H9 (cell line): ENCODE measurements at regions not wholly inside any gene's neighbourhood (a gene's known extent, or its start where the extent isn't known, plus 50 kb on each side); places are given as distances from the start of the nearest gene placed in this dataset.
"Not testable (repeated sequence)": the region's sequence is repeated elsewhere in the genome, so short reads cannot be mapped to it uniquely, and the experiment has no call there.

Experiments
- DNase-seq: peaks from one replicate; pipeline ENCODE4 v3.0.0-alpha.2; 2017
- H2AFZ ChIP-seq: one replicate; pipeline ENCODE4 v1.6.1; 2013; ENCODE audit warnings: mild to moderate bottlenecking, low read length, control low read depth, moderate library complexity
- H2AK5ac ChIP-seq: 2 replicates; pipeline ENCODE4 v1.6.1; 2013; ENCODE audit warnings: low read length, control low read depth, mixed read lengths; ENCODE audit not compliant: insufficient read length
- H2BK120ac ChIP-seq: one replicate; pipeline ENCODE4 v1.6.1; 2013; ENCODE audit warnings: low read depth, mild to moderate bottlenecking, low read length, control low read depth, inconsistent platforms; ENCODE audit not compliant: poor library complexity, severe bottlenecking
- H2BK12ac ChIP-seq: 2 replicates; pipeline ENCODE4 v1.6.1; 2013; ENCODE audit warnings: low read length, control low read depth, mixed read lengths, low read depth; ENCODE audit not compliant: insufficient read length
- H2BK15ac ChIP-seq: 2 replicates; pipeline ENCODE4 v1.6.1; 2013; ENCODE audit warnings: low read depth, low read length, control low read depth
- H2BK20ac ChIP-seq: one replicate; pipeline ENCODE4 v1.6.1; 2013; ENCODE audit warnings: low read depth, mild to moderate bottlenecking, low read length, control low read depth, inconsistent platforms; ENCODE audit not compliant: poor library complexity, severe bottlenecking
- H2BK5ac ChIP-seq: 2 replicates; pipeline ENCODE4 v1.6.1; 2013; ENCODE audit warnings: low read length, control low read depth, mixed read lengths; ENCODE audit not compliant: insufficient read length
- H3K14ac ChIP-seq: 2 replicates; pipeline ENCODE4 v1.6.1; 2013; ENCODE audit warnings: low read length, control low read depth; ENCODE audit not compliant: insufficient read depth
- H3K18ac ChIP-seq: 2 replicates; pipeline ENCODE4 v1.6.1; 2013; ENCODE audit warnings: low read depth, mild to moderate bottlenecking, mixed read lengths, low read length, control low read depth; ENCODE audit not compliant: insufficient read length
- H3K23ac ChIP-seq: 2 replicates; pipeline ENCODE4 v1.6.1; 2013; ENCODE audit warnings: low read length, control low read depth, mixed read lengths, low read depth; ENCODE audit not compliant: insufficient read length
- H3K23me2 ChIP-seq: 2 replicates; pipeline ENCODE4 v1.6.1; 2013; ENCODE audit warnings: low read depth, mild to moderate bottlenecking, mixed read lengths, low read length, control low read depth; ENCODE audit not compliant: insufficient read length, poor library complexity, severe bottlenecking
- H3K27ac ChIP-seq: 2 replicates; pipeline ENCODE4 v1.5.1; 2013; ENCODE audit warnings: low read length, control low read depth, mixed read lengths, low read depth; ENCODE audit not compliant: insufficient read length
- H3K27me3 ChIP-seq: 2 replicates; pipeline ENCODE4 v1.6.1; 2013; ENCODE audit warnings: low read length, control low read depth, inconsistent platforms; ENCODE audit not compliant: insufficient read depth
- H3K4ac ChIP-seq: 2 replicates; pipeline ENCODE4 v1.6.1; 2013; ENCODE audit warnings: low read depth, mild to moderate bottlenecking, control low read depth, inconsistent platforms, low read length, moderate library complexity
- H3K4me1 ChIP-seq: 2 replicates; pipeline ENCODE4 v1.6.1; 2013; ENCODE audit warnings: low read length, control low read depth, inconsistent platforms; ENCODE audit not compliant: insufficient read depth
- H3K4me2 ChIP-seq: 2 replicates; pipeline ENCODE4 v1.6.1; 2013; ENCODE audit warnings: low read length, control low read depth, mixed read lengths; ENCODE audit not compliant: insufficient read length, insufficient read depth
- H3K56ac ChIP-seq: 2 replicates; pipeline ENCODE4 v1.6.1; 2013; ENCODE audit warnings: low read depth, mild to moderate bottlenecking, mixed read lengths, low read length, control low read depth; ENCODE audit not compliant: insufficient read length
- H3K79me1 ChIP-seq: 2 replicates; pipeline ENCODE4 v1.6.1; 2013; ENCODE audit warnings: low read depth, mild to moderate bottlenecking, moderate library complexity, low read length, control low read depth, inconsistent platforms; ENCODE audit not compliant: insufficient read depth, poor library complexity, severe bottlenecking
- H3K79me2 ChIP-seq: 2 replicates; pipeline ENCODE4 v1.6.1; 2013; ENCODE audit warnings: low read length, control low read depth, inconsistent platforms; ENCODE audit not compliant: insufficient read depth
- H3K9ac ChIP-seq: 2 replicates; pipeline ENCODE4 v1.6.1; 2013; ENCODE audit warnings: low read length, control low read depth, mixed read lengths; ENCODE audit not compliant: insufficient read length; ENCODE audit errors: extremely low read depth
- H3K9me3 ChIP-seq: one replicate; pipeline ENCODE4 v1.6.1; 2013; ENCODE audit warnings: low read depth, low read length, inconsistent platforms; ENCODE audit not compliant: control insufficient read depth
- H3T11ph ChIP-seq: one replicate; pipeline ENCODE4 v1.6.1; 2013; ENCODE audit warnings: mild to moderate bottlenecking, low read length, control low read depth, inconsistent platforms
- H4K20me1 ChIP-seq: one replicate; pipeline ENCODE4 v1.6.1; 2013; ENCODE audit not compliant: control insufficient read depth, insufficient read length, insufficient read depth
- H4K5ac ChIP-seq: 2 replicates; pipeline ENCODE4 v1.6.1; 2013; ENCODE audit warnings: low read depth, mild to moderate bottlenecking, mixed read lengths, low read length, control low read depth; ENCODE audit not compliant: insufficient read length
- H4K8ac ChIP-seq: replicated peaks from 2 replicates; pipeline ENCODE4 v1.6.1; 2013; ENCODE audit warnings: low read length, control low read depth, mixed read lengths, low read depth; ENCODE audit not compliant: insufficient read length
- H4K91ac ChIP-seq: 2 replicates; pipeline ENCODE4 v1.6.1; 2013; ENCODE audit warnings: low read depth, mild to moderate bottlenecking, moderate library complexity, mixed read lengths, low read length, control low read depth; ENCODE audit not compliant: insufficient read length
- H3K27ac Mint-ChIP-seq, 3 experiments: 2 replicates in 2 of 3; 3 replicates in 1 of 3; pipeline ENCODE4 v1.8.0; 2020 to 2021; ENCODE audit warnings: mixed read lengths in 3 of 3, mild to moderate bottlenecking in 1 of 3, moderate library complexity in 1 of 3
- H3K27me3 Mint-ChIP-seq: 2 replicates; pipeline ENCODE4 v1.8.0; 2021; ENCODE audit warnings: low read depth, mild to moderate bottlenecking, moderate library complexity, mixed read lengths
- H3K36me3 Mint-ChIP-seq, 3 experiments: 2 replicates in 2 of 3; 3 replicates in 1 of 3; pipeline ENCODE4 v1.8.0; 2020 to 2021; ENCODE audit warnings: low read depth in 3 of 3, mixed read lengths in 3 of 3; ENCODE audit not compliant: insufficient read depth in 1 of 3
- H3K4me1 Mint-ChIP-seq, 2 experiments: 2 replicates each; pipeline ENCODE4 v1.8.0; 2020; ENCODE audit warnings: mixed read lengths in 2 of 2
- H3K4me3 Mint-ChIP-seq, 2 experiments: 2 replicates in 1 of 2; 3 replicates in 1 of 2; pipeline ENCODE4 v1.8.0; 2020 to 2021; ENCODE audit warnings: mild to moderate bottlenecking in 2 of 2, mixed read lengths in 2 of 2, moderate library complexity in 1 of 2
- H3K9me3 Mint-ChIP-seq, 2 experiments: 2 replicates in 1 of 2; 3 replicates in 1 of 2; pipeline ENCODE4 v1.8.0; 2020; ENCODE audit warnings: mild to moderate bottlenecking in 2 of 2, mixed read lengths in 2 of 2, moderate library complexity in 1 of 2
- CTCF ChIP-seq: fragments of 200-600 bp; sonication (generic); conservative IDR thresholded peaks from 3 replicates; pipeline ENCODE4 v1.8.0; 2021; ENCODE audit warnings: antibody characterized with exemption, mild to moderate bottlenecking
- WGBS: extraction: QIAGEN DNeasy Blood & Tissue Kit; methylation state at CpG from one replicate; pipeline ENCODE4 v1.1.7; 2013; ENCODE audit warnings: missing lambda C conversion rate, low lambda C conversion rate, mixed read lengths; ENCODE audit not compliant: insufficient read length; ENCODE audit errors: extremely low coverage; 5-methylcytosine and 5-hydroxymethylcytosine counted together

- H3K27ac Mint-ChIP-seq, H2AK5ac ChIP-seq, H2BK20ac ChIP-seq, H3K4me1 ChIP-seq, H3K79me1 ChIP-seq, H4K91ac ChIP-seq, H4K20me1 ChIP-seq, H3K23me2 ChIP-seq, H2BK120ac ChIP-seq, H3K4ac ChIP-seq, H3K79me2 ChIP-seq, H2BK5ac ChIP-seq, H3T11ph ChIP-seq, H3K9me3 ChIP-seq, H2BK15ac ChIP-seq, H4K8ac ChIP-seq, H3K36me3 Mint-ChIP-seq, H3K27ac ChIP-seq, H3K9me3 Mint-ChIP-seq, H3K4me3 Mint-ChIP-seq, H3K9ac ChIP-seq, H3K4me1 Mint-ChIP-seq, H2BK12ac ChIP-seq, H3K4me2 ChIP-seq, H3K18ac ChIP-seq, H3K23ac ChIP-seq, H3K27me3 ChIP-seq, H3K14ac ChIP-seq, H3K27me3 Mint-ChIP-seq, H4K5ac ChIP-seq, H2AFZ ChIP-seq, H3K56ac ChIP-seq: not testable (repeated sequence)
- DNase-seq = peak; percentile 70
- no CpG with 5 or more reads among the region's 5 CpGs for WGBS
- peak; percentile 71 for TF ChIP-seq CTCF
These were observed 823.1 kb upstream of the HS3ST5 start for GRCh38 chr6:115165912-115166311.
